ENCODE measurements at regions not wholly inside any gene's neighbourhood (a gene's known extent, or its start where the extent isn't known, plus 50 kb on each side); places are given as distances from the start of the nearest gene placed in this dataset.

GRCh38 chr2:2855297-2855696, 522.3 kb downstream of the EIPR1 start:
- no peaks in the 10 kb centered on the region for H3K4me1 Mint-ChIP-seq (ENCODE audit: low read depth)
- H3K27ac Mint-ChIP-seq: no peak overlapping the region
- no peak overlapping the region for H3K4me3 Mint-ChIP-seq (ENCODE audit: low read depth)
- no peaks in the 10 kb centered on the region for H3K36me3 Mint-ChIP-seq (ENCODE audit: insufficient read depth)
- peaks cover 6% of the 10 kb centered on the region for H3K27me3 Mint-ChIP-seq
- no peaks in the 10 kb centered on the region for H3K9me3 Mint-ChIP-seq (ENCODE audit: low read depth)
- DNase-seq (ENCODE audit: low spot score, unreplicated experiment): no peak
- TF ChIP-seq CTCF (IDR thresholded peaks at IDR 0.05; ENCODE audit: unreplicated experiment): no peak

GRCh38 chr2:2853346-2853745, 522.3 kb upstream of the MYT1L start:
- H3K4me3 Mint-ChIP-seq (ENCODE audit: low read depth): no peak overlapping the region
- H3K27me3 Mint-ChIP-seq: peaks cover 6% of the 10 kb centered on the region
- H3K4me1 Mint-ChIP-seq (ENCODE audit: low read depth): peaks cover 2% of the 10 kb centered on the region
- H3K27ac Mint-ChIP-seq: no peak overlapping the region
- no peaks in the 10 kb centered on the region for H3K9me3 Mint-ChIP-seq (ENCODE audit: low read depth)
- TF ChIP-seq CTCF (IDR thresholded peaks at IDR 0.05; ENCODE audit: unreplicated experiment): no peak
- DNase-seq (ENCODE audit: low spot score, unreplicated experiment): no peak
- H3K36me3 Mint-ChIP-seq (ENCODE audit: insufficient read depth): no peaks in the 10 kb centered on the region

DNA sequence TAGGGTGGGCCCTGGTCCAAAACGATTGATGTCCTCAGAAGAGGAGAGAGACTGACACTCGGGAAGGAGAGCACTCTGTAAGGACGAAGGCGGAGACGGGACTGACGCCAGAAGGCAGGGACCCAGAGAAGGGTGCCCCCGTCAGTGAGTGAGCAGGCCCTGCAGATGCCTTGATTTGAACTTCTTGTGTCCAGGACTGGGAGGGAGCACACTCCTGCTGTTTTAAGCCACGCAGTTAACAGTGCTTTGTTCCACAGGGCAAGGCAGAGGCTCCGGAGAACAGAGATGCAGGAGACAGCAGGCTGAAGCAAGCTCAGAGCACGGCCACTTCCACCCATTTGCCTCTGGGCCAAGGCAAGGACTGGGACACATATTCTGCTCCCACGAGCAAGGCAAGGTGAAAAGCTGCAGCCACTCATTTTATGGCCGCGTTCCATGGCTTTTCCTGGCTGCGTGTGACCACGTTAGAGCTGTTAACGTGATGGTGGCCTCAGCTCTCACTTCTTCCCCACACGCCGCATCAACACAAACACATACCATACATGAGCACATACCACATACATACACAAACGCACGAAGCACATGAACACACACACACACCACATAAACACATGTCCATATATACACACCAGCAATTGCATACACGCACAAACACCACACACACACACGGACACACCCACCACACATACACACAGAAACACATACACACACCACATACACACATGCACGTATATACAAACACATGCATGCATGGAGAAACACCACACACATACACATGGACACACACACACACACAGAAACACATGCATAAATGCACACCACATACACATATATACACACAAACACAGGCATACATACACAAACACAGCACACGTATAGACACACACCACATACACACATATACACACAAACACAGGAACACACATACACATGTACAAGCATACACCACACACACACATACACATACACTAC, 521.0 kb upstream of the MYT1L start:
- Mint-ChIP-seq H3K4me3 (ENCODE audit: low read depth) (no peak overlapping the region), H3K36me3 (ENCODE audit: insufficient read depth) (no peaks in the 10 kb centered on the region), H3K27ac (no peak overlapping the region), H3K4me1 (ENCODE audit: low read depth) (peaks cover 2% of the 10 kb centered on the region), H3K9me3 (ENCODE audit: low read depth) (no peaks in the 10 kb centered on the region), H3K27me3 (peaks cover 6% of the 10 kb centered on the region)
- no peak for TF ChIP-seq CTCF (IDR thresholded peaks at IDR 0.05; ENCODE audit: unreplicated experiment)
- no peak for DNase-seq (ENCODE audit: low spot score, unreplicated experiment)

DNA sequence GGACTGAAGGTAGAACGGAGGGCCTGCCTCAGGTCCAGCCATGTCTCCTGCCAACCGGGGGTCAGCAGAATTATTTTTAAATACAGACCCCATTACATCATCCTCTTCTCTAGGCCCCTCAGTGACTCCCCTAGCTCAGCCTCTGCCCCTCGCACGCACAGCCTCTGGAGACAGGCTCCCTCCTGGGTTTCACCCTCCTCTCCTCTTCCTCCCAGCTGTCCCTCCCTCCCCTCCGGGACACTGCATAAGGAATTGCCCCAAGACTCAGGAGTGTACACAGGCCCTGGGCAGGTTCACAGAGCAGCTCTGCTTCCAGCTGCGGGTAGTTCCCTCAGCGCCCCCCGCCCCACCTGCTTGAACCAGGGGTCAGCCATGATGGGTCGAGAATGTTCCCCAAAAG, 520.2 kb upstream of the MYT1L start:
- no peak for DNase-seq (ENCODE audit: low spot score, unreplicated experiment)
- Mint-ChIP-seq H3K4me1 (ENCODE audit: low read depth) (peaks cover 2% of the 10 kb centered on the region), H3K9me3 (ENCODE audit: low read depth) (no peaks in the 10 kb centered on the region), H3K4me3 (ENCODE audit: low read depth) (no peak overlapping the region), H3K36me3 (ENCODE audit: insufficient read depth) (no peaks in the 10 kb centered on the region), H3K27ac (no peak overlapping the region), H3K27me3 (peaks cover 6% of the 10 kb centered on the region)
- TF ChIP-seq CTCF (IDR thresholded peaks at IDR 0.05; ENCODE audit: unreplicated experiment): no peak

DNA sequence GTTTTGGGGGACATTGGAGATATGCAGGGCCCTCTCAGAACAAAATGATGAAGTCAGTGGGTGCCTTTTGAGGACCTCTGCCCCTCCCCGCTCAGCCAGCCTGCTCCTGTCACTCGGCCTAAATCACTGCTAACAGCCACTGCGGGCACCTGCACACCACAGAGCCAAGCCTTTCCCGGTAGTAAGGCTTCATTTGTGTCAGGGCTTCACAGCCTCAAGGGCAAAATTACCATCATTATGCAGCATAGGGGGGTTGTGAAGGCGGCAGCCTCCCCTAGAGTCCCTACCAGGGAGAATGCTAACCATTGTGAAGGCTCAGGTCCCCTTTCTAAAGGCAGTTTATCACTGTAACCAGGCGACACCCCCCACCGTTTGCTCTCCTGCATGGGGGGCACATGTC, 519.8 kb upstream of the MYT1L start:
- H3K4me1 Mint-ChIP-seq (ENCODE audit: low read depth): peaks cover 2% of the 10 kb centered on the region
- DNase-seq (ENCODE audit: low spot score, unreplicated experiment): no peak
- peaks cover 7% of the 10 kb centered on the region for H3K27me3 Mint-ChIP-seq
- H3K36me3 Mint-ChIP-seq (ENCODE audit: insufficient read depth): no peaks in the 10 kb centered on the region
- no peak overlapping the region for H3K27ac Mint-ChIP-seq
- TF ChIP-seq CTCF (IDR thresholded peaks at IDR 0.05; ENCODE audit: unreplicated experiment): no peak
- H3K9me3 Mint-ChIP-seq (ENCODE audit: low read depth): no peaks in the 10 kb centered on the region
- no peak overlapping the region for H3K4me3 Mint-ChIP-seq (ENCODE audit: low read depth)

Measured in progenitor cell of endocrine pancreas (in vitro differentiated cells).